22Rv1 (cell line): ENCODE measurements at regions not wholly inside any gene's neighbourhood (a gene's known extent, or its start where the extent isn't known, plus 50 kb on each side); places are given as distances from the start of the nearest gene placed in this dataset.

Experiments
- H3K27ac ChIP-seq: fragments of 450-650 bp; 2 replicates; pipeline ENCODE4 v1.5.1; 2017
- ZFX ChIP-seq: fragments of 450-650 bp; IDR thresholded peaks from 2 replicates; pipeline ENCODE4 v1.6.1; 2017; ENCODE audit warnings: antibody characterized with exemption, borderline replicate concordance
- TF ChIP-seq, protein P1 (sequence below): fragments of 450-650 bp; IDR thresholded peaks from 2 replicates; pipeline ENCODE4 v1.5.1; 2017; ENCODE audit warnings: mild to moderate bottlenecking

GRCh38 chr6:14305131-14305530 is 187.6 kb downstream of the CD83 start:
- TF ChIP-seq, protein P1, sequence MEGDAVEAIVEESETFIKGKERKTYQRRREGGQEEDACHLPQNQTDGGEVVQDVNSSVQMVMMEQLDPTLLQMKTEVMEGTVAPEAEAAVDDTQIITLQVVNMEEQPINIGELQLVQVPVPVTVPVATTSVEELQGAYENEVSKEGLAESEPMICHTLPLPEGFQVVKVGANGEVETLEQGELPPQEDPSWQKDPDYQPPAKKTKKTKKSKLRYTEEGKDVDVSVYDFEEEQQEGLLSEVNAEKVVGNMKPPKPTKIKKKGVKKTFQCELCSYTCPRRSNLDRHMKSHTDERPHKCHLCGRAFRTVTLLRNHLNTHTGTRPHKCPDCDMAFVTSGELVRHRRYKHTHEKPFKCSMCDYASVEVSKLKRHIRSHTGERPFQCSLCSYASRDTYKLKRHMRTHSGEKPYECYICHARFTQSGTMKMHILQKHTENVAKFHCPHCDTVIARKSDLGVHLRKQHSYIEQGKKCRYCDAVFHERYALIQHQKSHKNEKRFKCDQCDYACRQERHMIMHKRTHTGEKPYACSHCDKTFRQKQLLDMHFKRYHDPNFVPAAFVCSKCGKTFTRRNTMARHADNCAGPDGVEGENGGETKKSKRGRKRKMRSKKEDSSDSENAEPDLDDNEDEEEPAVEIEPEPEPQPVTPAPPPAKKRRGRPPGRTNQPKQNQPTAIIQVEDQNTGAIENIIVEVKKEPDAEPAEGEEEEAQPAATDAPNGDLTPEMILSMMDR: no peak
- TF ChIP-seq ZFX: no peak
- H3K27ac ChIP-seq: no peak overlapping the region

DNA sequence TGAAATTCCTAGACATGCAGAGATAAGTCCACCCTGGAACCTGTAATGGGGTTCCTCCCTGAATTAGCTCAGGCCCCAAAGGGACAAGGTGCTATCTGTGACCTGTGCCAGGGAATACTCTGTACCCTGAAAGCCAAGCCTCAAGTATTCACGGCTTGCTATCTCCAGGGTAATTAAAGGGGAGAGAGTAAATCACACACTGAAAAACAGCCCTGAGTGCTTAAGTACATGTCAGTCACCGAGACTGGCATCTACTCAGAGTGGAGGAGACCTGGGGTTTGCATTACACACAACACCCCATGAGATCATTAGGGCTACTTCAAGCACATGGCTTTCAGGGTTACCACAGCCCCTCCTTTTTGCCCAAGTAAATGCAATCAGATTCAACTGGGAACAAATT is 188.1 kb downstream of the CD83 start:
- no peak for TF ChIP-seq ZFX
- TF ChIP-seq, protein P1: no peak
- H3K27ac ChIP-seq: no peak overlapping the region

DNA sequence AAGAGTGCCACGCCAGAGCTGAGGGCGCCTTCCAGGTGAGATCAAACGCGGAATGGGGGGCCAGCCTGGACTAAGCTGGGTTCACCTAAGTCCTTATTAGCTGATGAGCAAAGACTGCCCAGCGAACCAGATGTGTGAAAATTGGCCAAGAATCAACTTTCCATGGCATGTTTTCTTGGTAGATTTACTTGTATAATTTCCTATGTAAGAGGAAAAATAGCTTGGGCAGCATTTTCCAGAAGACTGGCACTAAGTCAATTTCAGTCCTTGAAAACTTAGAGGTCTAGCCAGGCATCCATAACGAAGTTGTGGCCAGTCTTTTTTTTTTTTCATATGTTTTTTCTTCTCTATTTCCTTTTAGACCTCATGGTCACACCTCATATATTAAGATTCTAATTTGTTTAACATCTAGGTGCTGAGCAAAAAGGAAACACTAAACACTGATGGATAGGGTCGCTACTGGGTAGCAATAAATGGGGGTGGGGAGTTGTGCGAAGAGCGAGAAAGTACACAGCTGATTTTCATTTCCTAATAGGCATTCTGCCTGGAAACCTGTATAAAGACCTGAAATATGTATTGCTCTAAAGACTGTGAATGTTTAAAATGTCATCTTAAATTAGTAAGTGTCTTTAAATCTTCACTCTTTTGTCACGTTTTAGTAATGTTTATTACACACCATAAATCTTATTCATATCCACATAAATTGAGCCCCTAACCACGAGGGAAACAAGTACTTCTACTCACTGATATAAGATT is 188.8 kb downstream of the CD83 start:
- no peak overlapping the region for H3K27ac ChIP-seq
- TF ChIP-seq ZFX: no peak

GRCh38 chr6:14309516-14309915 is 191.9 kb downstream of the CD83 start:
- H3K27ac ChIP-seq: no peak overlapping the region
- no peak for TF ChIP-seq ZFX
- TF ChIP-seq, protein P1: no peak

GRCh38 chr6:14309951-14310445 is 192.4 kb downstream of the CD83 start:
- TF ChIP-seq, protein P1: no peak
- no peak for TF ChIP-seq ZFX
- no peak overlapping the region for H3K27ac ChIP-seq

DNA sequence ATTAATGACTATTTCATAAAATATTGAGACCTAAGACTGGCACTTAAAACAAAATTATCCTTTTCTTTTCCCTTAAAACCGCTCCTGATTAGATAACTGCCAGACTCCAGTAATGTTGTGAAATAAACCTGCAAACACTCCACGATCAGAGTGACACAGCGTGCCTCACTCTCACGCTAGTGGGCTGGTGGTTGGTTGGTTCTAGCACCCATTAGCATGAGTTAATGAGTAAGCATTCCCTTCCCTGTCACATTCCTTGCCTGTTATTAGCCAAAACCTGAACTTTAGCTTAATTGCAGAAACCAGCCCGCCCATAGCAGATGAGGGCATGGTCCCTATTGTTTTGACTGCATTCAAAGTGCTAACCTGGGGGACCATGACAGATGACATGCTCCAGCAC is 193.4 kb downstream of the CD83 start:
- H3K27ac ChIP-seq: no peak overlapping the region
- TF ChIP-seq ZFX: no peak
- TF ChIP-seq, protein P1: no peak

GRCh38 chr6:14312587-14312986 is 195.0 kb downstream of the CD83 start:
- TF ChIP-seq, protein P1: no peak
- TF ChIP-seq ZFX: no peak
- H3K27ac ChIP-seq: no peak overlapping the region
